Memory B cell (primary cell): ENCODE measurements at regions not wholly inside any gene's neighbourhood (a gene's known extent, or its start where the extent isn't known, plus 50 kb on each side); places are given as distances from the start of the nearest gene placed in this dataset.
"Not testable (repeated sequence)": the region's sequence is repeated elsewhere in the genome, so short reads cannot be mapped to it uniquely, and the experiment has no call there.

ENCODE experiments used
- ATAC-seq: fragments of 150-1000 bp; cut with Tn5 transposase; 2 replicates; pipeline ENCODE4 v1.10.0; 2021; ENCODE audit warnings: low read depth, mild to moderate bottlenecking, moderate library complexity
- DNase-seq, 2 donors: peaks; one replicate each; pipeline ENCODE4 v3.0.0; 2022; ENCODE audit warnings: low spot score in 2 of 2
- H3K27ac Mint-ChIP-seq: one replicate; pipeline ENCODE4 v1.8.0; 2022; ENCODE audit warnings: mild to moderate bottlenecking, moderate library complexity, mixed read lengths
- H3K27me3 Mint-ChIP-seq: one replicate; pipeline ENCODE4 v1.8.0; 2022; ENCODE audit warnings: mixed read lengths
- H3K36me3 Mint-ChIP-seq: one replicate; pipeline ENCODE4 v1.8.0; 2022; ENCODE audit warnings: mild to moderate bottlenecking, mixed read lengths
- H3K4me1 Mint-ChIP-seq: one replicate; pipeline ENCODE4 v1.8.0; 2022; ENCODE audit warnings: mixed read lengths
- H3K4me3 Mint-ChIP-seq: one replicate; pipeline ENCODE4 v1.8.0; 2022; ENCODE audit warnings: mild to moderate bottlenecking, moderate library complexity, mixed read lengths
- H3K9me3 Mint-ChIP-seq: one replicate; pipeline ENCODE4 v1.8.0; 2022; ENCODE audit warnings: mixed read lengths

DNA sequence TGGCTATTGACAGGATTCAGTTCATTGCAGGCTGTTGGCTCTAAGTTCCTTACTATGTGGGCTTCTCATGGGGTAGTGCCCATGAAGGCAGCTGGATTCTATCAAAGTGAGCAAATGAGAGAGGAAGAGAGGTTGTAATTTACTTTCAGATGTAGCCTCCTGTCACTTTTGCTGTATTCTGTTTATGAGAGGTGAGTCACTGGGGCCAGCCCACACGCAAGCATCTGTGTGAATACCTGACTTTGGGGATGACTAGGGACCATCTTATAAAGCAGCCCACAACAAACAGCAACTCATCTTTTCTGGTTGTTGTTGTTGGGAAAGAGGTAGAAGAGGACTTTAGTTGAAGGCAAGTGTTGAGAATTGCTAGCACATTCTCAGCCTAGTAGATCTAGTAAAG is 506.3 kb upstream of the GRM7 start:
- ATAC-seq, result no peak
- no peak overlapping the region for H3K4me3 Mint-ChIP-seq
- H3K27ac Mint-ChIP-seq, result no peak overlapping the region
- H3K27me3 Mint-ChIP-seq, result peaks cover 1% of the 10 kb centered on the region
- no peak for DNase-seq
- no peaks in the 10 kb centered on the region for H3K36me3 Mint-ChIP-seq
- H3K4me1 Mint-ChIP-seq, result no peaks in the 10 kb centered on the region
- H3K9me3 Mint-ChIP-seq, result no peaks in the 10 kb centered on the region

DNA sequence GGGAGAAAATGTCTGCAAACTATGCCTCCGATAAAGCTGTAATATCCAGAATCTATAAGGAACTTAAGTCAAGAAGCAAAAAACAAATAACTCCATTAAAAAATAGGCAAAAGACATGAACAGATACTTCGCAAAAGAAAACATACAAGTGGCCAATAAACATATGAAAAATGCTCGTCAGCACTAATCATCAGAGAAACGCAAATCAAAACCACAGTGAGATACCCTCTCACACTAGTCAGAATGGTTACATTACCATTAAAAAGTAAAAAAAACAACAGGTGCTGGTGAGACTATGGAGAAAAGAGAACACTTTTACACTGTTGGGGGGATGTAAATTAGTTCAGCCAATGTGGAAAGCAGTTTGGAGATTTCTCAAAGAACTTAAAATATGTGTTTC is 498.5 kb upstream of the GRM7 start:
- no peaks in the 10 kb centered on the region for H3K27me3 Mint-ChIP-seq
- no peak for ATAC-seq

DNA sequence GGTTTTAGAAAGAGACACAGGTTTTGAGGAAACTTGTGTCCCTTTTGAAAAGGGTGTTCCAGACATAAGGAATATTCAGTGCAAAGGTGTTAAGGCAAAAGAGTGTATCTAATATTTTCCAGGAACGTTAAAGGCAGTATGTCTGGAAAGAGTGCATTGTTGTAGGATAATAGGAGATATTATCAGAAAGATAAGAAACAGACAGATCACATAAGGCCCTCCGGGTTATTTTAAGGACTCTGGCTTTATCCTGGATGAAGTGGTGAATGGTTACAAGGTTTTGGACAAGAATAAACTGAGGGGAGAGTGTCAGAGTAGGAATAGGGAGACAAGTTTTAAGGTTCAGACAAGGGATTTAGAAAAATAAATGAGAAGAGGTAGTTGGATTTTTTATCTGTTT is 493.7 kb upstream of the GRM7 start:
- no peaks in the 10 kb centered on the region for H3K27me3 Mint-ChIP-seq
- no peak overlapping the region for H3K27ac Mint-ChIP-seq
- no peaks in the 10 kb centered on the region for H3K36me3 Mint-ChIP-seq
- no peak for ATAC-seq
- H3K4me1 Mint-ChIP-seq, result no peaks in the 10 kb centered on the region
- H3K9me3 Mint-ChIP-seq, result peaks cover 4% of the 10 kb centered on the region
- H3K4me3 Mint-ChIP-seq, result no peak overlapping the region
- DNase-seq, result no peak

More for the DNA sequence above, 498.5 kb upstream of the GRM7 start:
- Mint-ChIP-seq H3K4me1 (no peaks in the 10 kb centered on the region), H3K27ac (no peak overlapping the region), H3K4me3 (no peak overlapping the region), H3K9me3 (no peaks in the 10 kb centered on the region), H3K36me3 (no peaks in the 10 kb centered on the region)
- DNase-seq, result no peak

DNA sequence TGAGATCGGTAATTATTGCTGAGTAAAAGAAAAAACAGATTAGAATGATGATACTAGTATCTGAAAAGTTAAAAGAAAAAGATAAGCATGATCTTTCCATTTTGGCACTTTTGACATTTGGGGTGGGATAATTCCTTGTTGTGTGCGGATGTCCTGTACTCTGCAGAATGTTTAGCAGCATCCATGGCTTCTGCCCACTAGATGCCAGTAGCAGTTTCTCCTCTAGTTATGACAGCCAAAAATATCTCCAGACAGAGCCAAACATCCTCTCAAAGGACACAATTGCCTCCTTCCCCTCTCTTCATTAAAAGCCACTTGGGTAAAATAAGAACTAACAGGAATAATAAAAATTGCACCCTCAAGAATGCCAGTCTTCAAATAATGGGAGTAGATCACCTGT is 468.8 kb upstream of the GRM7 start:
- Mint-ChIP-seq H3K4me3 (no peak overlapping the region), H3K4me1 (no peaks in the 10 kb centered on the region), H3K27ac (no peak overlapping the region), H3K27me3 (no peaks in the 10 kb centered on the region), H3K9me3 (no peaks in the 10 kb centered on the region), H3K36me3 (no peaks in the 10 kb centered on the region)
- ATAC-seq (no peak), DNase-seq (no peak)

DNA sequence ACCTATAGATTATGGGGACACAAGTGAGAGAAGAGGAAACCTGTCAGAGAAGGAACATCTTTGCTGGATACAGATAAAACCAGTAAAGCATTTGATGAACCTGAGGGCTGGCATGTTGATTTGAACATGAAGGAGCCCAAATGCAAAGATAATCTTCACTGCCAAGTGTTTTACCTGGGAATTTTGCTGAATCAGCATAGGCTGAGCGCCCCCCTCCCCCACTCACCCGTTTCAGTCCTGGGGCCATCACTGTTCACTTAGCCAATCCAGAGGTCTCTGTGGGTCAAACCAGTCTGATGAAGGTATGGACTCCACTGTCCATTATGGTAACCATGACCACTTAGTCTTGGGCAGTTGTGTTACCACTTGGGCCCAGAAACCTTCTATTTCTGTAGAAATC is 466.0 kb upstream of the GRM7 start:
- DNase-seq, result no peak
- ATAC-seq, result no peak
- H3K4me3 Mint-ChIP-seq, result no peak overlapping the region
- H3K27me3 Mint-ChIP-seq, result peaks cover 5% of the 10 kb centered on the region
- no peaks in the 10 kb centered on the region for H3K9me3 Mint-ChIP-seq
- H3K27ac Mint-ChIP-seq, result no peak overlapping the region
- H3K36me3 Mint-ChIP-seq, result no peaks in the 10 kb centered on the region
- H3K4me1 Mint-ChIP-seq, result no peaks in the 10 kb centered on the region

DNA sequence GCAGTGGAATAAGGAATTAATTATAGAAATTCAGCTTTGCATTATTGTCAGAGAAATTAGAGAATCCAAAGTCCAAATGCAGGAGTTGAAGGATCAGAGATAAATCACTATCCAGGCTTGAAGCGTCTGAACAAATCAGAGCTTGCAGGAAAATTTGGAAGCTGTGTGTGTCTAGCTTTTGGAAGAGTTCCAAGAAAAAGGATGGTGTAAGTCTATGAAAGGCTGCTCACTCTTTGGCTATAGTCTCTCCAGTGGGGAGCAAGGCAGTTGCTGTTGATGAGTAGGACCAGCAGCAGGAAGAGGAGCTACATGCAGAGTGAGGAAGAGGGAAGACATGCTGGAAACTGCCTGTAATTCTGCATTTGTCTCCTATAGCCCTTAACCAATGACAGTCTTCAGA is 464.3 kb upstream of the GRM7 start:
- H3K27ac Mint-ChIP-seq, result no peak overlapping the region
- H3K9me3 Mint-ChIP-seq, result no peaks in the 10 kb centered on the region
- DNase-seq (no peak), ATAC-seq (no peak)
- H3K27me3 Mint-ChIP-seq, result peaks cover 5% of the 10 kb centered on the region
- H3K4me1 Mint-ChIP-seq, result no peaks in the 10 kb centered on the region
- H3K4me3 Mint-ChIP-seq, result no peak overlapping the region
- no peaks in the 10 kb centered on the region for H3K36me3 Mint-ChIP-seq

DNA sequence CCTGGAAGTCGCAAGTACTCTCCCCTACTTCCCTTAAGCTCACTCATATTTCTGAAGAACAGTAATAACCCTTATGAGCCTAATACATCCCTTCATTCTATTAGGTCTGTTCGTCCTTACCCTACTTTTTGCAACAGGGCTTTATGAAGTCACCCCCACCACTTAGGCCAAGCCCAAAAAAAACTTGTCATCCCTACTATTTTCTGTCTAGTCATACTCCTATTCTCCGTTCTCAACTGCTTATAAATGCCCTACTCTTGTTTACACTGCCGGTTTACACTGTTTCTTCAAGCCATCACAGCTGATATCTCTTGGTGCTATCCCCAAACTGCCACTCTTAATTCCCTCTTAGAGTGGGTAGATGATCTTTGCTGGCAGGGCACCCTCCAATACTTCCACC is 458.2 kb upstream of the GRM7 start:
- not testable (repeated sequence) for H3K4me3 Mint-ChIP-seq, H3K27ac Mint-ChIP-seq, H3K36me3 Mint-ChIP-seq, H3K4me1 Mint-ChIP-seq, DNase-seq, ATAC-seq, H3K27me3 Mint-ChIP-seq, H3K9me3 Mint-ChIP-seq

DNA sequence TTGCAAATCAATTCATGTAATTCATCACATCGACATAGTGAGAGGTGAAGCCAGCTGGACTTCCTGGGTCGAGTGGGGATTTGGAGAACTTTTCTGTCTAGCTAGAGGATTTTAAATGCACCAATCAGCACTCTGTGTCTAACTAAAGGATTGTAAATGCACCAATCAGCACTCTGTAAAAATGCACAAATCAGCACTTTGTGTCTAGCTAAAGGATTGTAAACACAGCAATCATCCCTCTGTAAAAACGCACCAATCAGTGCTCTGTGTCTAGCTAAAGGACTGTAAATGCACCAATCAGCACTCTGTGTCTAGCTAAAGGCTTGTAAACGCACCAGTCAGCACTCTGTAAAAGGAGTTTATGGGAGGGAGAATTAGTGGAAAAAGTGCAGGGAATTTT is 454.0 kb upstream of the GRM7 start:
- not testable (repeated sequence) for H3K27me3 Mint-ChIP-seq, H3K4me1 Mint-ChIP-seq, ATAC-seq, H3K27ac Mint-ChIP-seq, H3K4me3 Mint-ChIP-seq, H3K36me3 Mint-ChIP-seq, H3K9me3 Mint-ChIP-seq, DNase-seq

DNA sequence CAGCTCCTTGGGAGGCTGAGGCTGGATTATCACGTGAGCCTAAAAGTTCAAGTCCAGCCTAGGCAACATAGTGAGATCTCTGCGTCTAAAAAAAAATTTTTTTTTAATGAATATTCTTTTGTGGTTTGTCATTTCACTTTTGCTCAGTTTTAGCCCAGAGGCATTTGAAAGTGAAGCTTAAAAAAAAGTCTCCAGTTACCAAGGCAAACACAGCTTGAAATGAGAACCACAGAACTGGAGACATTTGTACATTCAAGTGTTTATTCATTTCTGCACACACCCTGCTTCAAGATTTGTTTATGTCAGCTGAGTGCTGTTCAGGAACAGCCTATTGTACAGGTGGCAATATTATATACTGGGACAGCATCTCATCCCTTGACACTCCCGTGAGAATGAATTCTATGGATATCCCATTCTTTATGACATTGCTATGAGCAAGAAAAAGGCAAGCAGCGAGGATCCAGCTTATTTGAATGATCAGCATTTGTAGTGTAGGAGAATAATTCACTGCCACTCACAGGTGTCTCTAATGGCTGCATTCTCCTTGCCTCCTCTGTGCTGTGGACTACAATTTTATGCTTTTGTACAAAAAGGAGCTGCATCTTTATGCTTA is 444.8 kb upstream of the GRM7 start:
- no peak overlapping the region for H3K27ac Mint-ChIP-seq
- ATAC-seq, result no peak
- H3K4me1 Mint-ChIP-seq, result peaks cover 3% of the 10 kb centered on the region
- no peaks in the 10 kb centered on the region for H3K27me3 Mint-ChIP-seq
- no peaks in the 10 kb centered on the region for H3K9me3 Mint-ChIP-seq
- no peaks in the 10 kb centered on the region for H3K36me3 Mint-ChIP-seq
- no peak overlapping the region for H3K4me3 Mint-ChIP-seq
- DNase-seq, result no peak

DNA sequence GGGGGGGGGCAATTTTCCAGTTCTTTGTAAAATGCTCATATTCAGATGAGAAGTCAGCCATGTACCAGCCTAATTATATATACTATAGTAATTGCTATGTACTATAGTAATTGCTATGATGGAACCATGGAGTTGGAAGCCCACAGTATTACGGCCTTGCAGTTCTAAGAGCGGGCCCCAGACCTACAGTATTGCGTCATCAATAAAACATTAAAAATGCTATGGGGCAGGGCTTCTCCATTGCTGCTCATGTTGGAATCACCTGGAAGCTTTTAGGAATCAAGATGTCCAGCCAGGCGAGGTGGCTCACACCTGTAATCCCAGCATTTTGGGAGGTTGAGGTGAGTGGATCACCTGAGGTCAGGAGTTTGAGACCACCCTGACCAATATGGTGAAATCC is 443.7 kb upstream of the GRM7 start:
- ATAC-seq (no peak), DNase-seq (no peak)
- Mint-ChIP-seq H3K27ac (no peak overlapping the region), H3K4me3 (no peak overlapping the region), H3K36me3 (no peaks in the 10 kb centered on the region), H3K4me1 (peaks cover 3% of the 10 kb centered on the region), H3K9me3 (no peaks in the 10 kb centered on the region), H3K27me3 (no peaks in the 10 kb centered on the region)

DNA sequence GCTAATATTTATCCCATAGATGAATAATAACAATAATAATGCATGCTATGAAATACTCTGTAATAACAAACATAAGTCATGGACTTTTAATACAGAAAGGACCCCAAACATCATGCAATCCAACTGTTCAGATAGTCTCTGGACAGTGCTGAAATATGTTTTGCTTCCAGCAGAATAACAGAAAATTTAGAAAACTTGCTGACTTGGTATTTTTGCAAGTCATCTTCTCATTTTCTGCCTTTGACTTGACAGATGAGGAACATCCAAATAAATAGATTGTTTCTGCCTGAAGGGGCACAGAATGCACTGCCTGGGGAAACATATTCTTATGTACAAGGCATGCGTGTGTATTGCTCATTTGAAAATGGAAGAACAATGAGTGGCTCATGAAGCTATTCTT is 442.4 kb upstream of the GRM7 start:
- H3K27ac Mint-ChIP-seq, result no peak overlapping the region
- DNase-seq (no peak), ATAC-seq (no peak)
- no peaks in the 10 kb centered on the region for H3K36me3 Mint-ChIP-seq
- H3K4me1 Mint-ChIP-seq, result no peaks in the 10 kb centered on the region
- no peaks in the 10 kb centered on the region for H3K27me3 Mint-ChIP-seq
- no peaks in the 10 kb centered on the region for H3K9me3 Mint-ChIP-seq
- H3K4me3 Mint-ChIP-seq, result no peak overlapping the region

DNA sequence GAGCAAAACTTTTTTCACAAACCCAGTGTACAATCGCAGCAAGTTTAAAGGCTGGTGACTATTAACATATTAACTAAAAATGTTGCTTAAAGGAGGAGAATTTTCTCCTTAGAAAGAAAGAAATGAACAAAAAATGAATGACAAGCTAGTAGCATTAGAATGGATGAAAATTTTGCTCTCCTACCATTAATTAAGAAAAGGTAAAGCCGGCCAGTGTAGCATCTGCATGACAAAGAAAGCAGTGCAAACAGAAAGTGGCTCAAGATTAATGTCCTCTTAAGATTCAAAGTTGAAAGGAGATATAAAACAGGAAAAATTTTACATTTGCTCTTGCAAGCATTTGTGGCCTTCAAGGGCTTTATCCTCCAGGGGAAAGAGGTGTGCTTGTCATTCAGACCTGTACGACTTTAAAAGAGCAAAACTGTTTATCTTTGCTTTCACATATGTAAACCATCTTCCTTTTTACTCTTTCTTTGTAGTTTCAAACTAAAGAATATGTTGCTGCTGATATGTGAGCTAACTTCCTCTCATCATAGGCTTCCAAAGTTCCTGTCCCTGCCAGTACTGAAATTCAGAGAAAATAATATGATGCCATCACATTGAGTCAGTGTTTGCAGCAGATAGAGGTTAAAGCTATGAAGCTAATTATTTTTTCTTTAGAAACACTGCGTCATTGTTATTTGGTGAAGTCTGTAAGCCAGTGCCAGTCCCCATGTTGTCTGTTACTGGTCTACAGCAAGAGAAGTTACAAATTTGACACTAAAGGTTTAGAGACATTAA is 439.1 kb upstream of the GRM7 start:
- no peak for DNase-seq
- Mint-ChIP-seq H3K27me3 (no peaks in the 10 kb centered on the region), H3K4me3 (no peak overlapping the region), H3K9me3 (peaks cover 6% of the 10 kb centered on the region), H3K27ac (no peak overlapping the region), H3K36me3 (peaks cover 3% of the 10 kb centered on the region), H3K4me1 (no peaks in the 10 kb centered on the region)
- ATAC-seq, result no peak

DNA sequence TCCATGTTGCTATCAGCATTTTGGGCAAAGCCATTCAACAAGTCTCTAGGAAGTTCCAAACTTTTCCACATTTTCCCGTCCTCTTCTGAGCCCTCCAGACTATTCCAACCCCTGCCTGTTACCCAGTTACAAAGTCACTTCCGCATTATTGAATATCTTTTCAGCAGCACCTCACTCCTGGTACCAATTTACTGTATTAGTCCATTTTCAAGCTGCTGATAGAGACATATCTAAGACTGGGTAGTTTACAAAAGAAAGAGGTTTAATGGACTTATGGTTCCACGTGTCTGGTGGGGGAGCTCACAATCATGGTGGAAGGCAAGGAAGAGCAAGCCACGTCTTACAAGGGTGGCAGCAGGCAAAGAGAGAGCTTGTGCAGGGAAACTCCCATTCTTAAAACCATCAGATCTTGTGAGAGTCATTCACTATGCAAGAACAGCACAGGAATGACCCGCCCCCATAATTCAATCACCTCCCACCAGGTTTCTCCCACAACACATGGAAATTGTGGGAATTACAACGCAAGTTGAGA is 435.6 kb upstream of the GRM7 start:
- ATAC-seq (no peak), DNase-seq (no peak)
- Mint-ChIP-seq H3K27me3 (no peaks in the 10 kb centered on the region), H3K9me3 (peaks cover 6% of the 10 kb centered on the region), H3K27ac (no peak overlapping the region), H3K4me1 (no peaks in the 10 kb centered on the region), H3K36me3 (peaks cover 3% of the 10 kb centered on the region), H3K4me3 (no peak overlapping the region)

DNA sequence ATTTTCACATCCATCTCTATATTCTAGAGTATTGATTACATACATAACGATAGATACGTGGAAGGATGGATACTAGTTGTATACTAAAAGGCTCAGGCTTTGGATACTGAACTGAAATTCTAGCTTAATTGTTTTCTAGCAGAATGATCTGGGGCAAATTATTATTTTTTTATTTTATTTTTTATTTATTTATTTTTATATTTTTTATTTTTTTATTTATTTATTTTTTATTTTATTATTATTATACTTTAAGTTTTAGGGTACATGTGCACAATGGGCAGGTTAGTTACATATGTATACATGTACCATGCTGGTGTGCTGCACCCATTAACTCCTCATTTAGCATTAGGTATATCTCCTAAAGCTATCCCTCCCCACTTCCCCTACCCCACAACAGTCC is 432.6 kb upstream of the GRM7 start:
- ATAC-seq, H3K4me3 Mint-ChIP-seq, DNase-seq, H3K9me3 Mint-ChIP-seq, H3K27ac Mint-ChIP-seq, H3K27me3 Mint-ChIP-seq, H3K36me3 Mint-ChIP-seq, H3K4me1 Mint-ChIP-seq: not testable (repeated sequence)

DNA sequence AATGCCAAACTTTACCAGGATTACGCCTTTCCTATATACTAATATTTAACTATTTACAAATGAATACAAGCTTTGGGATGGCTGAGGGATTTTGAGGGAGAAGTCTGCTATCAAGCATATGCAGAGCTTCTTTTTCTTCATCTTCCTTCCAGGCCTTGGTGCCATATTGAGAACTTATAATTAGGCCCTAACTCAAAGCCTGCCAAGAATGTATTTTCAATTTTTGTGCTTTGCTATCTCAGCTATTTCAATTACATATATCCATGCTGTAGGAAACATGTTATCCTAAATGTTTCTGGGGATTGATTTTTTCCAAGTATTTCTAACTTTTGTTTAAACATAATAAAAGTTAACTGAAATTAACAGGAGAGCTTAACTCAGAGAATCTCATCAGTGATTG is 425.0 kb upstream of the GRM7 start:
- H3K27ac Mint-ChIP-seq, result no peak overlapping the region
- no peak for ATAC-seq

More for the DNA sequence above, 425.0 kb upstream of the GRM7 start:
- DNase-seq, result no peak
- H3K27me3 Mint-ChIP-seq, result peaks cover 2% of the 10 kb centered on the region
- H3K4me1 Mint-ChIP-seq, result no peaks in the 10 kb centered on the region
- no peaks in the 10 kb centered on the region for H3K36me3 Mint-ChIP-seq
- H3K9me3 Mint-ChIP-seq, result no peaks in the 10 kb centered on the region
- H3K4me3 Mint-ChIP-seq, result no peak overlapping the region
